ENCODE measurements at regions not wholly inside any gene's neighbourhood (a gene's known extent, or its start where the extent isn't known, plus 50 kb on each side); places are given as distances from the start of the nearest gene placed in this dataset.

DNA sequence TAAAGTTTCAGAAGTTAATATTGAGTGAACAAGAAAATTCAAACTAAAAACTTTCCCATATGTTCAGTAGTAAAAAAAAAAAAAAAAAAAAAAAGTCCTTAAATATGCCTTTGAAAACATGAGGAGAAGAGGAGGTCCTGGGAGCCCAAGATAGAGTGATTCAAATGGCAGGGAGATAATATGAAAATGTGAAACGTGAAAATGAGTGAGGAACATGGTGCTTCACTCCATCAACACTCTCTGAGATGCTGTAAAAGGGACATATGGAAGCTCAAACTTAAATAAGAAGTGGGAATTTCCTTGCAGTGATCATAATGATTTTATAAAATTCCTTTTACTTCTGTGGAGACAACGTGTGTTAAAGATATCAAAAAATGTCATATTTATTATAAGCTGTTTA lies 423.9 kb downstream of the PABPC4L start:
- no peak for TF ChIP-seq POLR2A (IDR thresholded peaks at IDR 0.05; ENCODE audit: low read length)
- TF ChIP-seq GATA1 (IDR thresholded peaks at IDR 0.05; ENCODE audit: low read depth, low read length), result no peak
